SU-DHL-6 (cell line): ENCODE measurements at regions not wholly inside any gene's neighbourhood (a gene's known extent, or its start where the extent isn't known, plus 50 kb on each side); places are given as distances from the start of the nearest gene placed in this dataset.

ENCODE experiments used
- CTCF ChIP-seq: fragments of 200-600 bp; sonication (generic); IDR thresholded peaks from one replicate; pipeline ENCODE4 v1.5.1; 2017; ENCODE audit warnings: antibody characterized with exemption, mild to moderate bottlenecking, low read length, moderate library complexity; ENCODE audit not compliant: insufficient read depth, poor library complexity, severe bottlenecking
- EZH2phosphoT487 ChIP-seq: fragments of 200-600 bp; sonication (generic), shearing (Covaris generic); conservative IDR thresholded peaks from 2 replicates; pipeline ENCODE4 v1.6.1; 2018; ENCODE audit warnings: mild to moderate bottlenecking, antibody characterized with exemption, low read length, moderate library complexity, mixed read lengths

- TF ChIP-seq CTCF: no peak
- no peak for TF ChIP-seq EZH2phosphoT487
Measured at GRCh38 chr7:54183055-54183454, 359.1 kb upstream of the VSTM2A start.
